HG02798 (cell line): ENCODE measurements at regions not wholly inside any gene's neighbourhood (a gene's known extent, or its start where the extent isn't known, plus 50 kb on each side); places are given as distances from the start of the nearest gene placed in this dataset.
"Not testable (repeated sequence)": the region's sequence is repeated elsewhere in the genome, so short reads cannot be mapped to it uniquely, and the experiment has no call there.

Experiments used
- ATAC-seq: cut with Tn5 transposase; IDR thresholded peaks from one replicate; pipeline ENCODE4 v1.9.1; 2021; ENCODE audit warnings: mild to moderate bottlenecking; ENCODE audit not compliant: unreplicated experiment, poor library complexity

DNA sequence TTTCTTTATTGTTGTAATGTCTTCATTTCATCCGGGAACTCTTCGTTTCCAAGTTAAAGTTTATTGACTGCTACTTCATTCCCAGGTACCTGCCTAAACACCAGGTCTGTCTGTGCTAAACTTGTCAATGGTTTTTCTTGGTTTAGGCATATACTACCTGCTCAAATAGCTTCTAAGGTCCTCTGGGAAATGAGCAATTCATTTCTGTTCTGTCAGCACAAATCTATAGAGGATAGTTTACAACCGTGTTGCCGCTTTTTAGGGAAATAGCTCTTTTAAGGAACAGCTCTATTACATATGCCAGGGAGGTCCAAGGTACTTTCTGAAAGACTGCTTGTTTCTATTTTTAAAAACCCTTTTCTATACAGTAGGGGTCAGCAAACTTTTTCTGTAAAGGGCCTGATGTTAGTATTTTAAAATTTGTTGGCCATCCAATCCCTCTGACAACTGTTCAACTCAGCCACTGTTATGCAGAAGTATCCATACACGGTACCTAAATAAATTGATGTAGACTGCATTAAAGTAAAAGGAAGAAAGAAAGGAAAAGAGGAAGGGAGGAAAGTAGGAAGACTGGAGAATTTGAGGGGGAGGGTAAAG lies 222.7 kb upstream of the PTBP2 start:
- ATAC-seq = no peak

GRCh38 chr1:96508233-96508632 lies 213.4 kb upstream of the PTBP2 start:
- ATAC-seq = no peak

- no peak for ATAC-seq
These were observed 212.2 kb upstream of the PTBP2 start for GRCh38 chr1:96509339-96509738.

GRCh38 chr1:96509951-96510350 lies 211.6 kb upstream of the PTBP2 start:
- no peak for ATAC-seq

DNA sequence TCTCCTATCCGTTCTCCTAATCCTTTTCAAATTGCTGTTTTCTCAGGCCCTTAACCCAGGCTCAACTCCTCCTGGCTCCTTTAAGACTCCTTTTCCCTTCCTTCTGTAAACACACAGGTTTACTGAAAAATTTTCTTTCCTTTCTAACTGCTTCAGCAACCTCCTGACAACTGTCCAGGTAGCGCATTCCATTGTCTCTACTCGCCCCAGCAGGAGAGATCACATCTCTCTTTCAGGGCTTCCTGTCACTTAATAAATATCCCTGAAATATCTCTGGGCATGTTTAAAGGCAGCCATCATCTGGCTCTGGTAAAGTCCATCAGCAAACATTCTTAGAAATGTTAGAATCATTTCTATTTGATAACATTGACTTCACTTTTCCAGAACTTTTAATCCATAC lies 211.2 kb upstream of the PTBP2 start:
- ATAC-seq = no peak

- no peak for ATAC-seq
These were observed 210.7 kb upstream of the PTBP2 start for GRCh38 chr1:96510911-96511310.

DNA sequence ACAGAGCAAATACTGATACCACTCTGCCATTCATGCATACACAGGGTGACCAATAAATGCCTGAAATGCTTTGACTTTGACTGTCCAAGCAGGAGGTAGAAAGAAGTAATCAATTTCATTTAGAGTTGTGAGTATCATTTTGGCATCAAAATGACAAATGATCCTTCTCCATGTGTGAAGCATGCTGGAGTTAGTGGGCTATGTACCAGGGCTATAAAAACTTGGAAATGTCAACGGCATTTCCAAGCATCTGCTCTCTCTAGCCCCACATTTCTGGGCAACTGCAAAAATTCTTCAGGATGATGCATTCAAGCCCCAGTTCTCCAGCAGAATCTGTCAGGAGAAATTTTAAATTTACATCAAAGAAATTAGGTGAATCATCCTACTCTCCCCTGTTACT lies 208.4 kb upstream of the PTBP2 start:
- no peak for ATAC-seq

GRCh38 chr1:96515430-96515829 lies 206.2 kb upstream of the PTBP2 start:
- ATAC-seq = peak; percentile 83

DNA sequence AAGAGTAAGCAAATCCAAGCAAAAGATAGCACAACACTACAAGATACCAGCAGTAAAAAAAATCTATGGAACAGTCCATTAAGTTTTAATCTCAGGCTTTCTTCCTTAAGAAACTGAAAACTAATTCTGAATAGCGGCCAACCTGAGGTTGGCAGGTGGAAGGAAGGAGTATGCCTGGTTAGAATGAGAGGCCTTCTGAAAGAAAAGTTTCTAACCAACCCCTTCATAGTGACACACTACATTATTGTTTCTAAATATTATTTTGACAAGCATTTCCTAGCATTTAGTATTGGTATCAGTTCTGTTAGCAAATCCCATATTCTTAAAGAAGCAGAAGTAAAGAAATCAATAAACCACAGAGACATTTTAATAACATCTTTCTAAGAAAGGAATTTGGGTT lies 205.7 kb upstream of the PTBP2 start:
- ATAC-seq = no peak

DNA sequence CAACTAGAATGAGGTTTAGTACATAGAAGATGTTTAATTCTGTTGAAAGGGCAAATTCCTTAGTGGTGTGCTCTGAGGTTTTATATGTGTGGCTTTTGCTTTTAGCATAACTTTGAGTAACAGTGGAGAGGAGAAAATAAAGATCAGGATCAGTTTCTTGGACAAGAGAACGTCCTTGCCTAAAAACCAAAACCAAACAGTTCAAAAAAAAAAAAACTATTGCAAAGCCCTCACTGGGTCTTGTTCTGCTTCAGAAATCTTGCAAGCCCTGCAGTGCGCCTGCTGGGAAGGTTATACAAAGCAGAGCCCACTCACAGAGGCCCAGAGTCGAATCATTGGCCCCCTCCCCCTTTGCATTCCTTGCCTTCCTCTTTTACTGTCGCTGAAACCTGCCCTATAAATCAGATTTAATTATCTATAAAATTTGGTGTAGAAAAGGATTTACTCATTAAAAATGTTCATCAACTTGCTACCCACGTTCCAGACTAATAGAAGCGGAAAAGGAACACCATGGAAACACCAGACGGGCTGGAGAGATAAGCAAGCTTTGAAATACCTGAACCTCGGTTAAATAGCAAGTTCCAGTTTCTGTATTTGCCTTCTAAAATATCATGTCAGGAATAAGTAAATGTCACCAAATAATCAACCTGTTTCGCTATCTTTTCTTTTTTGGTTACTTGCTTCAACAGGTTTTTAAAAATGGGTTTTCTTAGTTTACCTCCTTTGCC lies 201.6 kb upstream of the PTBP2 start:
- ATAC-seq = no peak

DNA sequence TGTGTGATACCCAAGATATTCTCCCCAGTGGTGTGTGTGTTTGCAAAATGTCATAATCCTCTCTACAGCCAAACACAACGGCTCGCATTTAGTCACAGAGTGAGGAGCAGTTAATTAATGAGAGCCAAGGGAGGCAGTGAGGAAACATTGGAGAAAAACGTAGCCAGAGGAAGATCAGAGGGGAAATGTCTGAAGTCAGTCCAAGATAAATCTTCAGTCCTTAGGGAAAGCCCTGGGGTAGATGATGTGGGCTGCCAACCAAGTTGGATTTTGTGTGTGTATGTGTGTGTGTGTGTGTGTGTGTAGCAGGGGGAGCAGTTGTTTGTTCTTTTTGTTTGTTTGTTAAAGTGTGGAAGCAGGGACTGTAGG lies 201.0 kb upstream of the PTBP2 start:
- ATAC-seq = no peak

DNA sequence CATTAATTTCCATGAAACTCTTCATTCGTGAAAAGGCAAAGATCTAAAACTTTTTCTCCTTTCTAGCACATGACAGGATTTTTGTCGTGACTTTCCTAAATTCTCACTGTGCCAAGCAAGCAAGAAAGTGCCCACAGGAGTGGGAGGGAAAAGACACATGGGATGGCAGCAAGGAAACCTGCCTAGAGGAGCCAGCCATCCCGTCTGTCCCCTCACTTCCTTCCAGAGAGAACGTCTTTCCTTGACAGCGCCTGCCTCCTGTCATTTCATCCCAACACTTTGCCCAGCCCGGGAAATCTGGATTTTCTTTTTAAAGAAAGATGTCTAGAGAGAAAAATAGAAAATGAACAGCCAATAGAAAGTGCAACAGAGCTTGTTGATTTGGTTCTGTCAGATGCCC lies 200.6 kb upstream of the PTBP2 start:
- ATAC-seq = no peak

DNA sequence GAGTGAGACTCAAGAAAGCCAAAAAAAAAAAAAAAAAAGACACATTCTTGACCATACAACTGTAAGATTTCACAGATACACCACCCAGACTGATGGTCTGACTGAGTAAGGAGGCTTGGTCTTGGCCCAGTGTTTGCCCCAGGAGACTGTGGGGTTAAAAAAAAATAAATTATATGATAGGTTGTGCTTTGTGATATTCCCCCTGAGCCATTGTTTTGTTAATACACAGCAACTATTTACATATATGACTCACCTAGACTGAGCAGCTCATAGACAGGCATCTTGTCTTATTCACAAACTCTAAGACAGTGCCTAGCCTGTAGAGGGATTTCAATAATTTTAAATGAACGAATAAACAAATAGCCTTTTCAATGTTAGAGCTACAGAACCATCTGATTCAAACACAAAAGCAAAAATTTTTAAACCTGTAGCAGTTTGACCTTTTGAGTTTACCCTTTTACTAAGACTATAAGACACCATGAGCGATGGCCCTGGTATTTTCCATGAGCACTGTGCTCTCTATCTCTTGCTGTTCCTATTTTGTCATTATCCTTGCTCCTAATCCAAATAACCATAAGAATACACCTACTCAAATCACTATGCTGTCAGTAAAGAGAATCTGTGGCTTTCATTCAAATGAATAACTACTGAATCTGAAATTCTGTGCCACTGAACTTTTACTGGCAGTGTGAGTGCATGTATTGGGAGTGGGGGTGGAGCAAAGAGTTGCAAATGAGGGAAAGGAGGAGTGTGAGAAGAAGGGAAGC lies 199.4 kb upstream of the PTBP2 start:
- no peak for ATAC-seq

DNA sequence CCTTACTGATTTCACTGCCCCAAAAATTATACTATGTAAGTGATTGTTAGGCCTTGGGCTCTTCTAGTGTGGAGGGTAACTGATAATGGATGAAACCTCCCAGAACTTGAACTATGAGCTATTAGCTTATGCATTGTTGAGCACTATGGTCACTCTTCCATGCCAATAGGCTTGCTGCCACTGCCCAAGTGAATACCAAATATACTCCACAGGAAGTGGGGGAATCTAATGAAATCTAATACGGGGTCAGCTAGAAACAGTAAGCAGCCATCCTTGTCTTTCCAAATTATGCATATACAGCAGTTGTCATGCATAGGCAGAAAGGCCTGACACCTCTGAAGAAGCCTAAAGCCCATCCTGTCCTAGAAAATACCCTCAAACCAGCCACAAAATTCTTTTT lies 198.7 kb upstream of the PTBP2 start:
- no peak for ATAC-seq

GRCh38 chr1:96524100-96524499 lies 197.5 kb upstream of the PTBP2 start:
- no peak for ATAC-seq

DNA sequence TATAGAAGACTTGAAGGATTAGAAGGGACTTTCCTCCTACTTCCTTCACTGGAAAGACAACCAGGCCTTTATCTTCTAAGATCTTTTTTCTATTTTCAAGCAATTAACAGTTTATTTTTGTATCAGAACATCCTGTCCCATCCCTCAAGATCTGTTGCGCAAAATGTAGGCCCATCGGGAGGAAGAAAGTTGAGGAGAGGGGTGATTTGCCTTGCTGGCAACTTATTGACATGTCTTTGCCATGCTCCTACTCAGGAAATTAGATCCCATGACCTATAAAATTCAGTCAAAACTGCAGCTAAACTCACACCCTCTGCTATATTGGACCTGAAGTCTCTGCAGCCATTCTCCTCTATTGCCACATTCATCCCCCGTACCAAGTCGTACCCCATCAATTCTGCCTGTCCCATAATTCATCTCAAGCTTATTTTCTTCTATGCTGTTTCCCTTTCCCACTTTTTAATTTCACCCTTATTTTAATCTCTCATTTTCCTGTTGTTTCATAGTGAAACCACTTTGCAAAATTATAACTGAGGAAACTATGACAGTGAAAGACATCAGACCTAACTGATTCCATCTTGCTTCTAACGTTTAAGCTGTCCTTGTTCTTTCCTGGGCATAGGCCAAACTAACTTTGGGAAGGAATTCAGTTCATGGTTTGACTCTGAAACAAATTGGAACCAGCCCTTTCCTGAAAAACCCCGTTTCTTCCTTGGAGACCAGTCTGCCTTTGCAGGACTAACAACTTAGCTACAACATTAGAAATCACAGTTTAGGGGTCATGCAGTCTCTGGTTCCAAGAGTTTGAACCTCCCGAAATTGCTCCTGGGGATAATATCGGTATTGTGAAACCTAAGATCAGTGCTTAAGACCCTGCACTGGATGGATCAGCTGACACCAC lies 195.7 kb upstream of the PTBP2 start:
- ATAC-seq = no peak

DNA sequence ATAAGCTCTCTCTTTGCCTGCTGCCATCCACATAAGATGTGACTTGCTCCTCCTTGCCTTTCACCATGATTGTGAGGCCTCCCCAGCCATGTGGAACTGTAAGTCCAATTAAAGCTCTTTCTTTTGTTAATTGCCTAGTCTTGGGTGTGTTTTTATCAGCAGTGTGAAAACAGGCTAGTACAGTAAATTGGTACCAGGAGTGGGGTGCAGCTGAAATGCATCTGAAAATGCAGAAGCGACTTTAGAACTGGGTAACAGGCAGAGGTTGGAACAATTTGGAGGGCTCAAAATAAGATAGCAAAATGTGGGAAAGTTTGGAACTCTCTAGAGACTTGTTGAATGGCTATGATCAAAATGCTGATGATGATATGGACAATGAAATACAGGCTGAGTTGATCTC lies 192.9 kb upstream of the PTBP2 start:
- ATAC-seq = not testable (repeated sequence)

GRCh38 chr1:96533820-96534219 lies 187.8 kb upstream of the PTBP2 start:
- ATAC-seq = no peak

DNA sequence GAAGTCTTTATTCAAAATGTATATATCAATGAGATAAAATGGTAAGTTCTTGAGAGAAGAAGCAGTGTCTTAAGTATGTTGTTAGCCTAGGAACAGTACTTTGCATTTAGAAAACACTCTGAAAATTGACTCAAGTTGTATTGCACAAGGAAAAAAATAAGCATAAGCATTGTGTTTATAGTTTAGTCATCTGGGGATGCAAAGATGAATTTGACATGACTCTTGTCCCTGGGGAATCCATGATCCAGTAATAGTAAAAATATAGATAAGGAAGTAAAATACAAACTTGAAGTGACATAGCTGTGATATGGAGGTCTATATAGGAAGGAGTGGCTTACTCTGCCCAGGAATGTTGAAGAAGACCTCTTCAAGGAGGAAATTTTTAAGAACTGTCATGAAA lies 185.0 kb upstream of the PTBP2 start:
- ATAC-seq = no peak

GRCh38 chr1:96538111-96538641 lies 183.4 kb upstream of the PTBP2 start:
- ATAC-seq = no peak
